ENCODE measurements at regions not wholly inside any gene's neighbourhood (a gene's known extent, or its start where the extent isn't known, plus 50 kb on each side); places are given as distances from the start of the nearest gene placed in this dataset.

DNA sequence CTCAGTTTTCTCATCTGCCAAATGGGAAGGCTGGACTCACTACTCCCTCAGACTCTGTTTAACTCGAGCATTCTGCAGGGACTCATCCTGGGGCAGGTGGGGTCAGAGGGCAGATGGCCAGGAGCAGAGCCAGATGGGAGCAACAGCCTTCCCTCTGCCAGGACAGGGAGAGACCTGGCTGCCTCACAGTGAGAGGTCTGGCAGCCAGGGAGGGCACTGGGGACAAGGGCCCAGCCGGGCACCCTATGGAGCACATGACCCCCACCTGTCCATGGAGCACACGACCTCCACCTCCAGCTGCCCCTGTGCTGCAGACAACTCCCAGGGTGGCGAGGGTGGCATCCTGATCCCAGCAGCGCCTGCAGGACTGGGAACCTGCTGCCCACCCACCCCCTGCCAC lies 67.4 kb downstream of the IGLL1 start:
- TF ChIP-seq, protein P1, sequence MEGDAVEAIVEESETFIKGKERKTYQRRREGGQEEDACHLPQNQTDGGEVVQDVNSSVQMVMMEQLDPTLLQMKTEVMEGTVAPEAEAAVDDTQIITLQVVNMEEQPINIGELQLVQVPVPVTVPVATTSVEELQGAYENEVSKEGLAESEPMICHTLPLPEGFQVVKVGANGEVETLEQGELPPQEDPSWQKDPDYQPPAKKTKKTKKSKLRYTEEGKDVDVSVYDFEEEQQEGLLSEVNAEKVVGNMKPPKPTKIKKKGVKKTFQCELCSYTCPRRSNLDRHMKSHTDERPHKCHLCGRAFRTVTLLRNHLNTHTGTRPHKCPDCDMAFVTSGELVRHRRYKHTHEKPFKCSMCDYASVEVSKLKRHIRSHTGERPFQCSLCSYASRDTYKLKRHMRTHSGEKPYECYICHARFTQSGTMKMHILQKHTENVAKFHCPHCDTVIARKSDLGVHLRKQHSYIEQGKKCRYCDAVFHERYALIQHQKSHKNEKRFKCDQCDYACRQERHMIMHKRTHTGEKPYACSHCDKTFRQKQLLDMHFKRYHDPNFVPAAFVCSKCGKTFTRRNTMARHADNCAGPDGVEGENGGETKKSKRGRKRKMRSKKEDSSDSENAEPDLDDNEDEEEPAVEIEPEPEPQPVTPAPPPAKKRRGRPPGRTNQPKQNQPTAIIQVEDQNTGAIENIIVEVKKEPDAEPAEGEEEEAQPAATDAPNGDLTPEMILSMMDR (IDR thresholded peaks at IDR 0.05), result no peak
- H3K27me3 ChIP-seq, result no peaks in the 10 kb centered on the region
- H3K27ac ChIP-seq, result no peak overlapping the region
- H3K4me3 ChIP-seq, result no peak overlapping the region
- H3K9me3 ChIP-seq, result no peaks in the 10 kb centered on the region
- no peak for DNase-seq
- intact Hi-C loops (cut with DNase I), result no loop called here
- H3K36me3 ChIP-seq, result no peaks in the 10 kb centered on the region
- no peaks in the 10 kb centered on the region for H3K4me1 ChIP-seq
- no peak for ATAC-seq

DNA sequence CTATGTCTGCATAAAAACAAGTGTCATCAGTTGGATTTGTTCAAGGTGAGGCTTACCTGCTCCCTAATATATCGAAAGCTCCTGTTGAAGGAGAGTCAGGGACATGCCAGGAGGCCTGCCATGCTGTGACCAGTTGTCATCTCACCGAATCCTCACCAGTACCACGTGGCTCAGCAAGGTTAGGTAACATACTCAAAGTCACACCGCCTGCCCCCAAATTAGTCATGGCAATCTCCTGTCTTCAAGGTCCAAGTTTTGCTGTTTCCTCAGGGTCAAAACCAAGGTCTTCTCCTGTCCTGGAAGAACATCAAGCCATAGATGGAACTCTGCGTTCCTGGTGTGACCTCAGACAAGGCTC lies 67.8 kb downstream of the IGLL1 start:
- Histone ChIP-seq H3K4me1 (no peaks in the 10 kb centered on the region), H3K36me3 (no peaks in the 10 kb centered on the region), H3K27me3 (no peaks in the 10 kb centered on the region), H3K4me3 (no peak overlapping the region), H3K27ac (no peak overlapping the region), H3K9me3 (no peaks in the 10 kb centered on the region)
- ATAC-seq (no peak), DNase-seq (no peak)
- intact Hi-C loops (cut with DNase I), result no loop called here
- TF ChIP-seq, protein P1 (IDR thresholded peaks at IDR 0.05), result no peak

DNA sequence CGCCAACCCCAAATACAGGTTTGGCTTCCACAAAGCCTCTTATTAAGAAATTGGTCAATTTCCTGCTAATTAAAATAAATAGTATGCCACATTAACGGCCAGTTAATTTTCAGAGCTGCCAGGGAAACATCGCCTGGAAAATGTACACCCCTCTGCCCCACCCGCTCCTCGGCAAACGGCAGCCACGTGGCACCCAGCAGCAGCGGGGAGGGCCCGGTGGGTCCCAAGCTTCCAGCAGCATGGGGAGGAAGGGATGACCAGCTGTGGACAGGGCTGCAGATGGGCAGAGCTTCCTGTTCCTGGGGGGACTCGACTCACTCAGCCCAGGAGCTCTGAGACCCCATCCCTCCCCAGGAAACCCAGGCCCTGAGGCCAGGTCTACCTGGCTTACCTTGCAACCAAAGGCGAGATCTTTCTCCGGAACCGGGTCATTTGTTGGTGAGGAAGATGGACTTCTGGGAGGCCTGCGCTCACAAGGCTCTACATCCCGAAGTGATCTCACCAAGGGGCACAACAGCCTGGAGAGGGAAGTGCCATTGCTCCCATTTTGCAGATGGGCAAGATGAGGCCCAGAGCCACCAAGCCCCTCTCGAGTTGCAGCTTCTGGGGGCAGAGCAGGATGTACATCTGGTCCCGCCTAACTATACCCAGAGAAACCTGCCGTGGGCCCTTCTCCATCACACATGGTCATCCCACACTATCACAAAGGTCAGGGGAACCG lies 68.3 kb downstream of the IGLL1 start:
- H3K36me3 ChIP-seq, result no peaks in the 10 kb centered on the region
- intact Hi-C loops (cut with DNase I), result no loop called here
- H3K27ac ChIP-seq, result no peak overlapping the region
- TF ChIP-seq, protein P1 (IDR thresholded peaks at IDR 0.05), result no peak
- no peaks in the 10 kb centered on the region for H3K27me3 ChIP-seq
- ATAC-seq, result no peak
- DNase-seq, result no peak
- no peaks in the 10 kb centered on the region for H3K4me1 ChIP-seq
- no peaks in the 10 kb centered on the region for H3K9me3 ChIP-seq
- no peak overlapping the region for H3K4me3 ChIP-seq

DNA sequence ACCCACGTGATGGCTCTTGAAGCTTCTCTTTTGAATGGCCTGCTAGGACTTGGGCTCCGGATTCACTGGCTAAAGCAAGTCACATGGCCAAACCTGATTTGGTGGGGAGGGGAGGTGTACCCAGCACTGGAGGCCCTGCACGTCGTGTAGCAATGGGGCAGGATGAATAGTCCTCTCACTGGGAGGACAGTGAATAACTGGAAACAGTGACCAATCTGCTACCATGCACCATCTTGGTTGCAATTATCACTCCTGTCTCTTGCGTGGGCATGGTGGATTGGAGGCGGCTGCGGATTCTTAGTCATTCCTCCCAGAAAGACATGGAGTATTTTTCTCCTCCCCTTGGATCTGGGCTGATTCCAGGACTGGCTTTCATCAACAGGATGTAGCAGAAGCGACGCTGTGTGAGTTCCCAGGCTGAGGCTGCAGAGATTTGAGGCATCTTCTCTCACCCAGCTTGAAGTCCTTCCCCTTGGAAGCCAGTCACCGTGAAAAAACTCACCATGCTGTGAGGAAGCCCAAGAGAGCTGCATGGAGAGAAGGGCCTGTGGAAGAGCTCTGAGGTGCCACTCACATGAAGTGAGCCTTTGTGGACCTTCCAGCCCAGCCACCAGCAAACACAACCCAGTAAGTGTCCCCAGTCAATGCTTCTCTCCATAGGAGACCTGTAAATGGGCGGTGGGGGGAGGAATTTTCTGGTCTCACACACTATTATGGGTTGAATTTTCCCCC lies 70.4 kb downstream of the IGLL1 start:
- intact Hi-C loops (cut with DNase I), result no loop called here

DNA sequence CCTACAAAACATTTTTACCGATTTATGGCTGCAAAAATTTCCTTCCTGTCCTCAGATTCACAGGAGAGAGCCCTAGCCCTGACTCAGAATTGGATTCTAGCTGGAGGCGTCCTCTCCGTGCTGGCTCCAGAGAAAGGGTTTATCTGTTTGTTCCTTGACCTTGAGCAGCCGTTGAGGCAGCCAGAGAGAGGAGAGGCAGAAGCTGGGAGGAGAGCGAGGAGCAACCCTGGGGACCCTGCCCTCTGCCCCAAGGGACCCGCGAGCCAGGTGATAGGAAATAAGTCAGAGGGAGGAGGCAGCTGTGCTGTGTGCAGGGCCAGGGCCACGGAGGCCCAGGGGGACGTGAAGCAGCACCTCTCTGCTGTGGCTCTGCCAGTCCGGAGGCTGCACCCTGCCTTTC lies 75.6 kb downstream of the IGLL1 start:
- no peaks in the 10 kb centered on the region for H3K4me1 ChIP-seq
- H3K9me3 ChIP-seq, result no peaks in the 10 kb centered on the region
- H3K27ac ChIP-seq, result no peak overlapping the region
- ATAC-seq, result no peak
- intact Hi-C loops (cut with DNase I), result no loop called here
- no peaks in the 10 kb centered on the region for H3K27me3 ChIP-seq
- TF ChIP-seq, protein P1 (IDR thresholded peaks at IDR 0.05), result no peak
- DNase-seq, result no peak
- no peak overlapping the region for H3K4me3 ChIP-seq
- H3K36me3 ChIP-seq, result no peaks in the 10 kb centered on the region

More for the DNA sequence above, 70.4 kb downstream of the IGLL1 start:
- H3K9me3 ChIP-seq, result no peaks in the 10 kb centered on the region
- DNase-seq (no peak), ATAC-seq (no peak)
- no peak overlapping the region for H3K4me3 ChIP-seq
- no peaks in the 10 kb centered on the region for H3K36me3 ChIP-seq
- H3K4me1 ChIP-seq, result no peaks in the 10 kb centered on the region
- H3K27me3 ChIP-seq, result no peaks in the 10 kb centered on the region
- TF ChIP-seq, protein P1 (IDR thresholded peaks at IDR 0.05), result no peak
- no peak overlapping the region for H3K27ac ChIP-seq

All from upper lobe of right lung (tissue), 1 donor.